AG04450 (cell line): ENCODE measurements at regions not wholly inside any gene's neighbourhood (a gene's known extent, or its start where the extent isn't known, plus 50 kb on each side); places are given as distances from the start of the nearest gene placed in this dataset.

Experiments
- CTCF ChIA-PET: fragments of 300-600, 350-600 bp; formaldehyde crosslinking; extraction: SDS; loops from one replicate; lab custom pipeline; 2022; ENCODE audit warnings: antibody characterized with exemption, inconsistent platforms; lab: Charles Lee
- POLR2A ChIA-PET: fragments of 350-600 bp; formaldehyde crosslinking; extraction: SDS; loops from one replicate; lab custom pipeline; 2021; ENCODE audit warnings: antibody characterized with exemption, inconsistent platforms; lab: Yijun Ruan, JAX
- DNase-seq: peaks from one replicate; pipeline ENCODE4 v3.0.0-alpha.2; 2011; ENCODE audit warnings: low read depth, low spot score
- H3K27ac ChIP-seq: one replicate; pipeline ENCODE4 v1.5.1; 2012; ENCODE audit warnings: low read depth, low read length, control low read depth
- H3K27me3 ChIP-seq: one replicate; pipeline ENCODE4 v1.6.0; 2012; ENCODE audit warnings: low read length; ENCODE audit not compliant: control insufficient read depth, insufficient read depth
- H3K4me3 ChIP-seq: 2 replicates; pipeline ENCODE4 v1.5.1; 2011; ENCODE audit warnings: mild to moderate bottlenecking, low read depth, low read length, control low read depth
- H3K9me3 ChIP-seq: 2 replicates; pipeline ENCODE4 v1.5.1; 2012; ENCODE audit warnings: low read length; ENCODE audit not compliant: control insufficient read depth, insufficient read depth
- TF ChIP-seq, protein P1 (sequence below): IDR thresholded peaks from 2 replicates; pipeline ENCODE4 v1.5.1; 2011; ENCODE audit warnings: low read depth, low read length, control low read depth, inconsistent platforms

DNA sequence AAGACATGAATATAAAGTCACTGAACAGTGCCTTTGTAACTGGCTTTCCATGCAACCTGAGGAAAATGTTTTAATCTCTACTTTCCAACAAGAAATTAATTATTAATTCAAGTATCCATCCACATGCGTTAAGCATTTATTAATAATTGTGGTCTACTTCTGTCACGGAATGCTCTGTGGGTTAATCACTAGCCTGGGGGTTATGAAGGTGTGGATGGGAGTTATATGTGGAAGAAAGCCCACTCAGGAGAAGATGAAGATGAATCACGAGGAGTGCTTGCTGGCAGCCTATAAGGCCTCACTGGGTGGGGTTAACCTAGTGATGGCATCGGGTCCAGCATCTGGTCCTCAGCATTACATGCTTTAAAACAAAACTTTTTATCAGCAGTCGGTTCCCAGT lies 99.5 kb upstream of the AVPR1A start:
- Histone ChIP-seq H3K27ac (no peak overlapping the region), H3K4me3 (no peak overlapping the region), H3K27me3 (no peaks in the 10 kb centered on the region), H3K9me3 (no peaks in the 10 kb centered on the region)
- POLR2A ChIA-PET = no interaction called here
- DNase-seq = no peak
- CTCF ChIA-PET = no interaction called here
- TF ChIP-seq, protein P1, sequence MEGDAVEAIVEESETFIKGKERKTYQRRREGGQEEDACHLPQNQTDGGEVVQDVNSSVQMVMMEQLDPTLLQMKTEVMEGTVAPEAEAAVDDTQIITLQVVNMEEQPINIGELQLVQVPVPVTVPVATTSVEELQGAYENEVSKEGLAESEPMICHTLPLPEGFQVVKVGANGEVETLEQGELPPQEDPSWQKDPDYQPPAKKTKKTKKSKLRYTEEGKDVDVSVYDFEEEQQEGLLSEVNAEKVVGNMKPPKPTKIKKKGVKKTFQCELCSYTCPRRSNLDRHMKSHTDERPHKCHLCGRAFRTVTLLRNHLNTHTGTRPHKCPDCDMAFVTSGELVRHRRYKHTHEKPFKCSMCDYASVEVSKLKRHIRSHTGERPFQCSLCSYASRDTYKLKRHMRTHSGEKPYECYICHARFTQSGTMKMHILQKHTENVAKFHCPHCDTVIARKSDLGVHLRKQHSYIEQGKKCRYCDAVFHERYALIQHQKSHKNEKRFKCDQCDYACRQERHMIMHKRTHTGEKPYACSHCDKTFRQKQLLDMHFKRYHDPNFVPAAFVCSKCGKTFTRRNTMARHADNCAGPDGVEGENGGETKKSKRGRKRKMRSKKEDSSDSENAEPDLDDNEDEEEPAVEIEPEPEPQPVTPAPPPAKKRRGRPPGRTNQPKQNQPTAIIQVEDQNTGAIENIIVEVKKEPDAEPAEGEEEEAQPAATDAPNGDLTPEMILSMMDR = no peak

DNA sequence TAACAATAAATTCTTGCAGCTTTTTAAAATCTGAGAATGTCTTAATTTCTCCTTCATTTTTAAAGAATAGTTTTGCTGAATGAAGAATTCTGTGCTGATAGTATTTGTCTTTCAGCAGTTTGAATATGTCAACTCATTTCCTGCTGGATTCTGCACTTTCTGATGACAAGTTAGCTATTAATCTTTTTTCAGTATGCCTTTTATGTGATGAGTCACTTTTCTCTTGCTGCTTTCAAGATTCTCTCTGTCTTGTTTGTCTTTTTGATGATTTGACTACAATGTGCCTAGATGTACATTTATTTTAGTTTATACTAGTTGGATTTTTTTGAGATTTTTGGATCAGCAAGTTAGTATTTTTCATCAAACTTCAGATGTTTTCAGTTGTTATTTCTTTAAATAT lies 87.9 kb upstream of the AVPR1A start:
- TF ChIP-seq, protein P1 = no peak
- Histone ChIP-seq H3K9me3 (no peaks in the 10 kb centered on the region), H3K4me3 (no peak overlapping the region), H3K27me3 (no peaks in the 10 kb centered on the region), H3K27ac (no peak overlapping the region)
- ChIA-PET CTCF (no interaction called here), POLR2A (no interaction called here)
- DNase-seq = no peak

DNA sequence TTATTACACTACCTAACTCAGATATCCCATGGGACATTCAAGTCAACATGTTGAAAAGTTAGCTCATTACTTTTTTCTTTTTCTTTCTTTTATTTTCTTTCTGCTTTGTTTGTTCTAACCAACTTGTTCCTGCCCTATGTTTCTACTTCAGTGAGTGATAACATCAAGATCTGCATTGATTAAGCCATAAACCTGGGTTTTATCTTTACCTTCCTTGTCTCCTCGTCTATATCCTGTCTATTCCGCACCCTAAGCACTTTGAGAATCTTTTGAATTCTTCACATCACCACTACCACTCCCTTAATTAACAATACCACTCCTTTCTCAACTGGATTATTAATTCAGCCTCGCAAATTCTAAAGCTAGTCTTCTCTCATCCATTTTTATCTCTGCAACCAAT lies 81.9 kb upstream of the AVPR1A start:
- Histone ChIP-seq H3K9me3 (no peaks in the 10 kb centered on the region), H3K4me3 (no peak overlapping the region), H3K27ac (no peak overlapping the region), H3K27me3 (no peaks in the 10 kb centered on the region)
- ChIA-PET CTCF (no interaction called here), POLR2A (no interaction called here)
- TF ChIP-seq, protein P1 = no peak
- DNase-seq = no peak

DNA sequence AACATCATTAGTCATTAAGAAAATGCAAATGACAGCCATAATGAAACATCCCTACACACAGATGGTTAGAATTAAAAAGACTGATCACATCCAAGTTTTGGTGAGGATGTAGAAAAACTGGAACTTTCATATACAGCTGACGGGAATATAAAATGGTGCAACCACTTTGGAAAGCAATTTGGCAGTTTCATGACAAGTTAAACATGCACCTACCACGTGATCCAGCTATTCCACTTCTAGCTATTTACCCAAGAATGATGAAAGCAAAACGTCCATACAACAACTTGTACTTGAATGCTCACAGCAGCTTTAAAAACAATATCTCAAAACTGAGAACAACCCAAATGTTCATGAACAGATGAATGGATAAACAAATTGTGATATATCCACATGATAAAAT lies 77.9 kb upstream of the AVPR1A start:
- Histone ChIP-seq H3K9me3 (no peaks in the 10 kb centered on the region), H3K4me3 (no peak overlapping the region), H3K27ac (no peak overlapping the region), H3K27me3 (no peaks in the 10 kb centered on the region)
- ChIA-PET POLR2A (no interaction called here), CTCF (no interaction called here)
- no peak for DNase-seq
- TF ChIP-seq, protein P1 = no peak

DNA sequence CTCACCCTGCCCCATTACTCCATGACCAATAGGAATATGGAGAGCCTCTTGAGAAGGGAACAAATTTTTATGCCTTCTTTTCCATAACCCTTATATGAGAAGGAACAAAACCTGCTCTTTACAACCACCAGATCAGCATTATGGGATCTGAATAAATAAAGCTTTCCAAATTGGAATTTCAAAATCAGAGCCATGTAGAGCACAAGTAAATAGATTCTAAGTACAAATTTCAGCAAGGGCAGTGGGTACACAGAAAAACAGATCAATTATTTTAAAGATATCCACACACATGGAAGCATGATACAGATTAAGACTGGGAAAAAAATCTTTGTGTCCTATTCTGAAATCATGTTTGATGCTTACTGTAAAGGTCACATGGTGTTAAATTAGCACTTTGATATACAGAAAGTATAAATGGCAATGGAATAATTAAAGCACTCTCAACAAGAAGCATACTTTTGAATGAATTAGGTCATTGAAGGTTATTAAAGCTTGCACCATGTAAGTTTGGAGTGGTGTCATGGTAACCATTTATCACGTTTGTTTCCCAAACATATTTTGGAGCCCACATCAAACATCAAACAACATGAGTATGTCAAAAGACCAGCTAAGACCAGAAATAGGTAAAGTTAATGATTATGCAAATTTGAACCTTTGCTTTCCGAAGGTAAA lies 75.9 kb upstream of the AVPR1A start:
- CTCF ChIA-PET = no interaction called here
- Histone ChIP-seq H3K9me3 (no peaks in the 10 kb centered on the region), H3K27me3 (no peaks in the 10 kb centered on the region), H3K27ac (no peak overlapping the region), H3K4me3 (no peak overlapping the region)
- POLR2A ChIA-PET = no interaction called here
- no peak for DNase-seq
- TF ChIP-seq, protein P1 = no peak
